ENCODE measurements at regions not wholly inside any gene's neighbourhood (a gene's known extent, or its start where the extent isn't known, plus 50 kb on each side); places are given as distances from the start of the nearest gene placed in this dataset.
"Not testable (repeated sequence)": the region's sequence is repeated elsewhere in the genome, so short reads cannot be mapped to it uniquely, and the experiment has no call there.

DNA sequence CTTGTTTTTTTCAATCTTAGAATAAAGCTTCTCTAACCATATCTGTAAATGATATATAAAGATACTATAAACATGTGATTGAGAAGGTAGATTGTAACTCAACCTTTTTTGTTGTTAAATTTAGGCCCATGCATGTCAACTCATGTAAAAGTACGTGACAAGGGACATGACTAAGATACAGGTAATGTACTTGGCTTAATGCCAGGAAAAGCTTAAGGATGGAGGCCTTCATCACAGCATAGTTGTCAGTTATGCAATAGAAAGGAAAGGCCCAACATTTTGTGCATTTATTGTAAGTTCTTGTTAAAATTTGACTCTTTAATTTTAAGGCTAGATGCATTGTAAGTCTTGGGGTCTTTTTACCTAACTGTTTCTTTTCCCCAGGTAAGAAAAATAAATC lies 305.1 kb downstream of the LTN1 start:
- Mint-ChIP-seq H3K27me3 (ENCODE audit: low read depth) (no peaks in the 10 kb centered on the region), H3K4me3 (no peak overlapping the region), H3K27ac (no peak overlapping the region), H3K36me3 (ENCODE audit: low read depth) (no peaks in the 10 kb centered on the region), H3K4me1 (ENCODE audit: low read depth) (no peaks in the 10 kb centered on the region), H3K9me3 (no peaks in the 10 kb centered on the region)
- CTCF ChIA-PET: interaction anchor here (1.3 kb wide), 1 partner anchor 58 kb away, joined by 4 read pairs; no protein-coding TSS in a partner anchor
- no peak for DNase-seq
- intact Hi-C loops (cut with micrococcal nuclease): no loop called here

DNA sequence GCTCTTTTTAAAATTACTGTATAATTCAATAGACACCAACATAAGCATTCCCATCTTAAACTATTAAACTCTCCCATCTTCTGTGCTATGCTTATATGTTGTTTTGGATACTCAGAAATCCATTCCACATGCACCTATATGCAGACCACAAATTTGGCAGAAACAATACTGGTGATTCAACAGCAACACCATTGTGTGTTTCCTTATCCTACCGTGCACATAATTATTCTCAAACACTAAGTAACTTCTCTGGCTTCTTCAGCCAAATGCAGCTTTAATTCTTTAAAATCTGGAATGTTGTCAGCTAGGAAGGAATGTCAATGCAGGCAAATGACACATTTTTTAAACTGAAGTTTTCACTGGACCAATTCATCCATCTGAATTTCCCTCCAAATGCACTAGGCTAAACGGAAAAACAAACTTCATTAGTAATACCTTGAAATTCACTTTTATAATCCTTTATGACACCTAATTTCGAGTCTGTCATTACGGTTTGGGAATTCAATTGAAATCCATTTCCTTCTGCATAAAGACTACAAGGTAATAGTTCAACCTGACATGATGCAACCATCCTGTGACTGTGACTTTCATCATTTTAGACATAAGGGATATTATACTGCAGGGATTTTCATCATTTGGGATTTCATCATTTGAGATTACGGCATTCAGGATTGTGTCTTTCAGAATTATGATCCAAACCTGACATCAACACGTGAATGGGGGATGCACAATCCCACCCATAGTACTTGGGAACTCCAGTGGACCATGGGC lies 308.5 kb downstream of the LTN1 start:
- CTCF ChIA-PET: no interaction called here
- no peak overlapping the region for H3K27ac Mint-ChIP-seq
- H3K4me3 Mint-ChIP-seq: no peak overlapping the region
- H3K9me3 Mint-ChIP-seq: no peaks in the 10 kb centered on the region
- no peaks in the 10 kb centered on the region for H3K4me1 Mint-ChIP-seq (ENCODE audit: low read depth)
- H3K36me3 Mint-ChIP-seq (ENCODE audit: low read depth): no peaks in the 10 kb centered on the region
- DNase-seq: no peak
- intact Hi-C loops (cut with micrococcal nuclease): no loop called here
- H3K27me3 Mint-ChIP-seq (ENCODE audit: low read depth): no peaks in the 10 kb centered on the region

DNA sequence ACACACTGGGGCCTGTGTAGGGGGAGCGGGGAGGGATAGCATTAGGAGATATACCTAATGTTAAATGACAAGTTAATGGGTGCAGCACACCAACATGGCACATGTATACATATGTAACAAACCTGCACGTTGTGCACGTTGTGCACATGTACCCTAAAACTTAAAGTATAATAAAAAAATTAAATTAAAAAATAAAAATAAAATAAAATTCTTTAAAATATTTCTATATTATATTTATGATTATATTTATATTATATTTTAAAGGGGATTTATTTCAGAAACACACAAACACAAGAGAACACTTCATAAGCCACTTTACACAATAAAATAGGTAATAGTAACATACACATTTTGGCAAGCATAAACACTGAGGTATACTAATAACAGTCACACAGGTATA lies 309.8 kb downstream of the LTN1 start:
- CTCF ChIA-PET; H3K27me3 Mint-ChIP-seq (ENCODE audit: low read depth); H3K36me3 Mint-ChIP-seq (ENCODE audit: low read depth); H3K9me3 Mint-ChIP-seq; H3K4me3 Mint-ChIP-seq; DNase-seq; H3K27ac Mint-ChIP-seq; H3K4me1 Mint-ChIP-seq (ENCODE audit: low read depth); intact Hi-C loops (cut with micrococcal nuclease): not testable (repeated sequence)

DNA sequence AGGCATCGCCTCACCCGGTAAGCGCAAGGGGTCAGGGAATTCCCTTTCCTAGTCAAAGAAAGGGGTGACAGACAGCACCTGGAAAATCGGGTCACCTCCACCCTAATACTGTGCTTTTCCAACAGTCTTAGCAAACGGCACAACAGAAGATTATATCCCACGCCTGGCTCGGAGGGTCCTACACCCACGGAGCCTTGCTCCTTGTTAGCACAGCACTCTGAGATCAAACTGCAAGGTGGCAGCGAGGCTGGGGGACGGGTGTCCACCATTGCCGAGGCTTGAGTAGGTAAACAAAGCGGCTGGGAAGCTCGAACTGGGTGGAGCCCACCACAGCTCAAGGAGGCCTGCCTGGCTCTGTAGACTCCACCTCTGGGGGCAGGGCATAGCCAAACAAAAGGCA lies 315.6 kb downstream of the LTN1 start:
- DNase-seq; H3K27ac Mint-ChIP-seq; H3K9me3 Mint-ChIP-seq; H3K36me3 Mint-ChIP-seq (ENCODE audit: low read depth); intact Hi-C loops (cut with micrococcal nuclease); H3K4me1 Mint-ChIP-seq (ENCODE audit: low read depth); H3K27me3 Mint-ChIP-seq (ENCODE audit: low read depth); CTCF ChIA-PET; H3K4me3 Mint-ChIP-seq: not testable (repeated sequence)

DNA sequence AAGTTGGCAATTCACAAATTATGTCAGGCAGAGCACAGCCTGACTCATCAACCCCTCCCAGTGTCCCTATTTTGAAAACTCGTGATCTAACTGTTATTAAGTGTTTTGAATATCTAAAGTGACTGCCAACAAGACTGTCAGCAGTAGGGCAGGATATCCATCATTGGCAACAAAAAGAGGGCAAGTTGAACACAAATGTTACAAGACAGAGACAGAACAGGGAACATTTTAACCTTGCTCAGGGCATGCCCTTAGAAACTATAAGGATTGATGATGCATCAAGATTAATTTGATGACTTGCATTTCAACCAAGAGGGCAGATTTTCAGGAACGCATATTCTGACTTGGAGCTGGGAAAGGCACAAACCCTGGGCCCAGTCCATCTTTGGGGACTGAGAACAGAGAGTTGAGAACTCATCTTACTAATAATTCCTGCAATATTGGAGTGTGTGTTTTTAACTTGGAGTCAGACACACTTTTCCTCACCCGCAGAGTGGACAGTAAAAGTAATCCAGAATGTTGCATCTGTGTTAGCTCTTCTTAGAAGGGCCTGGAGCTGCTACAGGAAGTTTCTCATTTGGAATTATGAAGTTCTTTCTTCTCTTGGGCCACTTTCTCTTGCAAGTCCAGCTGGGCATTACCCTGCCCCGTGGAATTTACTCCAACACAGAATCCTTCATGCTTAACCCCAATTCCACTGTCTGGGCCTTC lies 317.2 kb downstream of the LTN1 start:
- peaks cover 8% of the 10 kb centered on the region for H3K9me3 Mint-ChIP-seq
- no peaks in the 10 kb centered on the region for H3K27me3 Mint-ChIP-seq (ENCODE audit: low read depth)

DNA sequence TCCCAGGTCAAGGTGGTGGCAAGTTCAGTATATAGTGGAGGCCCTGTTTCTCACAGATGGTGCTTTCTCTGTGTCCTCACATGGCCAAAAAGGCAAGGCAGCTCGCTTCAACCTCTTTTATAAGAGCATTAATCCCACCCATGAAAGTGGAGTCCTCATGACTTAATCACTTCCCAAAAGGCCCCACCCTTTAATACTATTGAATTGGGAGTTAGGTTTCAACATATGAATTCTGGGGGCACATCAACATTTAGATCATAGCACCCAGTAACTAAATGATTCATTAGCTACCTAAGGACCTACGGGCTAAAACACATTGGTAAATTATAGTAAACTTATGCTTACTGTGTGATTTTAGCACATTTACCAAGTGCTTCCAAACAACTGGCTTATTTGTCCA lies 317.9 kb downstream of the LTN1 start:
- no peak overlapping the region for H3K4me3 Mint-ChIP-seq
- no peak overlapping the region for H3K27ac Mint-ChIP-seq
- no peak for DNase-seq
- intact Hi-C loops (cut with micrococcal nuclease): no loop called here
- H3K9me3 Mint-ChIP-seq: peaks cover 8% of the 10 kb centered on the region
- CTCF ChIA-PET: no interaction called here
- peaks cover 9% of the 10 kb centered on the region for H3K36me3 Mint-ChIP-seq (ENCODE audit: low read depth)
- H3K4me1 Mint-ChIP-seq (ENCODE audit: low read depth): no peaks in the 10 kb centered on the region
- H3K27me3 Mint-ChIP-seq (ENCODE audit: low read depth): no peaks in the 10 kb centered on the region

More for the DNA sequence above, 317.2 kb downstream of the LTN1 start:
- CTCF ChIA-PET: interaction anchor here (0.5 kb wide), 1 partner anchor 160 kb away, joined by 5 read pairs; no protein-coding TSS in a partner anchor
- no peaks in the 10 kb centered on the region for H3K4me1 Mint-ChIP-seq (ENCODE audit: low read depth)
- no peak overlapping the region for H3K4me3 Mint-ChIP-seq
- DNase-seq: no peak
- intact Hi-C loops (cut with micrococcal nuclease): no loop called here
- H3K27ac Mint-ChIP-seq: no peak overlapping the region
- H3K36me3 Mint-ChIP-seq (ENCODE audit: low read depth): peaks cover 9% of the 10 kb centered on the region

DNA sequence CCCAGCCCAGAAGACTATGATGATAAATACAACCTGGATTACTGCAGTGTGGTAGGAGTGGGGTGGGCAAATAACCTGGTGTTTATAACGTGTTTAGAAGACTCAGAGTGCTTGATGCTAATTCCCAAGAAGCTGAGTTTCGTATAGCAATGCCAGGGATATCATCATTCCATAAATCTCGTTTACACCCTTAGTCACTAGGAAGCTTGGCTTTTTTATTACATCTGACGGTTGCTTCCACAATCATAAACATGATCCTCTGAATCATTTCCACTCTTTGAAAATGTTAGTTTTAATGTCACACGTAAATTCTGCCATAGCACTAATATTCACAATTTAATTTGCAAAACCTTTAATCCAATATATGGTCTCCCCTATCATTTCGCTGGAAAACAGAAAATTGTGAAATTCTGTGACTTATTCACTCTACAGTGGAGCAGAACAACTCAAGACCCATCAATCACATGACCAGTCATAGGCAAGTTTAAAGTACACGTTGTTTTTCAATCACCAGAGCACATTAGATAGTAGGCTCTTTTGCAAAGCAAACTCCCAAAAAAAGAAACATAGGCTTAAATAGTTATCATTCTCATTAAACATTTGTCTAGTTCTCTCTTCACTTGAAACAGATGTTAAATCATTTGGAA lies 321.0 kb downstream of the LTN1 start:
- peaks cover 5% of the 10 kb centered on the region for H3K36me3 Mint-ChIP-seq (ENCODE audit: low read depth)
- H3K27me3 Mint-ChIP-seq (ENCODE audit: low read depth): no peaks in the 10 kb centered on the region
- no peak overlapping the region for H3K4me3 Mint-ChIP-seq
- H3K27ac Mint-ChIP-seq: no peak overlapping the region
- CTCF ChIA-PET: no interaction called here
- no peaks in the 10 kb centered on the region for H3K4me1 Mint-ChIP-seq (ENCODE audit: low read depth)
- H3K9me3 Mint-ChIP-seq: no peaks in the 10 kb centered on the region
- no peak for DNase-seq
- intact Hi-C loops (cut with micrococcal nuclease): no loop called here

DNA sequence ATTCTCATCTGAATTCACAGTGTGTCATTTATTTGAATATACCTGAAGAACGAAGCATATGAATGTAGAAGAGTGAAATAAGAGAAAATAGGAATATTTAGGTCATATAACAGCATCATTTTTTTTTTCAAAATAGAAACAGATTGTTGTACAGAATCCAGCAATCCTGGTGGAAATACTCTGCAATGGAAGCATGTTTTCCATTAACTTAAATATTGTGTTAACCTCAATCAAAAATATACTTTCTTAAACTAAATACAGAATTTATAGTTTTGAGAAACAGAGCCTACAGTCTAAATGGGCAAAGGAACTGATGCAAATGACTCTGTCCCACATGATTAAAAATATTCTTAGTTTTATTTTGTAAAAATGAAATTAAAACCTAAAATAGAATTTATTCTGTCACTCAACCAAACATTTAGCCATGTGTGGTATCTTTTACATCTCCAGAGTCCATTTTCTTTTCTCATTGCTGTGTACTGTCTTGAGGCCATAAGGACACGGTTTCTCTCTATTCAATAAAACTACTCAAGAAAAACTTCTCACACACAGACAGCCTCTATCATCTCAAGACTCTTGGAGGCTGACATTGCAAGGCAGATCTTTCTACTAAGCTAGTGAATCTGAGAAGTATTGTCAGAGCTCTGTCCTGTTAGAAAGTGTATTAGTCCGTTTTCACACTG lies 322.6 kb downstream of the LTN1 start:
- no peaks in the 10 kb centered on the region for H3K9me3 Mint-ChIP-seq
- H3K4me1 Mint-ChIP-seq (ENCODE audit: low read depth): no peaks in the 10 kb centered on the region
- CTCF ChIA-PET: no interaction called here
- peaks cover 5% of the 10 kb centered on the region for H3K36me3 Mint-ChIP-seq (ENCODE audit: low read depth)
- no peaks in the 10 kb centered on the region for H3K27me3 Mint-ChIP-seq (ENCODE audit: low read depth)
- H3K4me3 Mint-ChIP-seq: no peak overlapping the region
- H3K27ac Mint-ChIP-seq: no peak overlapping the region
- no peak for DNase-seq
- intact Hi-C loops (cut with micrococcal nuclease): no loop called here

DNA sequence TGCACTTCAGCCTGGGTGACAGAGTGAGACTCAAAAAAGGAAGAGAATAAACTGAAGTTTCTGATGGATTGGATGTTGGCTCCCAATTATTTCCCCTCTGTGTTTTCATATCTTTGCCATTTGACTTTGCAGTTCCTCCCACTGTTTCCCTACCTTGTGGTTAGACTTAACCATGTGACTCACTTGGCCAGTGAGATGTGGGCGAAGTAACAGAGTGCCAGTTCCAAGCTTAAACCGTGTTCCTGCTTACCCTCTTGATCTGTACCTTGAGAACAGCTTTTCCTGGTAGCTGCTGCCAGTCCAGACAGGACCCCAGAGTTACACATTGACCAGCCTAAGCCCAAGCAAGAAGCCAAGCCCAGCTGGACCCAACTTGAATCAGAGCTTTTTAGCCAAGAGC lies 323.4 kb downstream of the LTN1 start:
- Mint-ChIP-seq H3K4me1 (ENCODE audit: low read depth) (no peaks in the 10 kb centered on the region), H3K36me3 (ENCODE audit: low read depth) (peaks cover 5% of the 10 kb centered on the region), H3K27ac (no peak overlapping the region), H3K27me3 (ENCODE audit: low read depth) (no peaks in the 10 kb centered on the region), H3K4me3 (no peak overlapping the region), H3K9me3 (no peaks in the 10 kb centered on the region)
- intact Hi-C loops (cut with micrococcal nuclease): no loop called here
- DNase-seq: no peak
- CTCF ChIA-PET: no interaction called here

DNA sequence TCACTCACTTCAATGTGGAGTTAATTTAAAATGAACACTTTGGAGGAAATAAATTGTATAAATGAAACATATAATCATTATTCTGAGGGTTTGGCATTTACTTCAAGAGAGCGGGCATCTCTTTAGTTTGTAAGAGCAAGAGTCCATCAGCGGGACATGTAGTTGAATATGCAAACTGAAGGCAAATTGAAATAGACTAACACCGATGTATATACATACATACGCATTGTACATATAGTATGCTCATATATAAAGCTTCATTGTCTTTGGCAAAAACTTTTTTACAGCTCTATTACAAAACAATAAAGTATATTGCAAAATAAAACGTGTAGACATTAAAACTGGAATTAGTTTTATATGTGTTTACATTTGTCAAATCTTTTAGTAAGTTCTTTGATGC lies 328.9 kb downstream of the LTN1 start:
- CTCF ChIA-PET: no interaction called here
- no peaks in the 10 kb centered on the region for H3K27me3 Mint-ChIP-seq (ENCODE audit: low read depth)
- no peak for DNase-seq
- intact Hi-C loops (cut with micrococcal nuclease): no loop called here
- H3K27ac Mint-ChIP-seq: no peak overlapping the region
- no peaks in the 10 kb centered on the region for H3K4me1 Mint-ChIP-seq (ENCODE audit: low read depth)
- no peaks in the 10 kb centered on the region for H3K9me3 Mint-ChIP-seq
- no peaks in the 10 kb centered on the region for H3K36me3 Mint-ChIP-seq (ENCODE audit: low read depth)
- H3K4me3 Mint-ChIP-seq: no peak overlapping the region

DNA sequence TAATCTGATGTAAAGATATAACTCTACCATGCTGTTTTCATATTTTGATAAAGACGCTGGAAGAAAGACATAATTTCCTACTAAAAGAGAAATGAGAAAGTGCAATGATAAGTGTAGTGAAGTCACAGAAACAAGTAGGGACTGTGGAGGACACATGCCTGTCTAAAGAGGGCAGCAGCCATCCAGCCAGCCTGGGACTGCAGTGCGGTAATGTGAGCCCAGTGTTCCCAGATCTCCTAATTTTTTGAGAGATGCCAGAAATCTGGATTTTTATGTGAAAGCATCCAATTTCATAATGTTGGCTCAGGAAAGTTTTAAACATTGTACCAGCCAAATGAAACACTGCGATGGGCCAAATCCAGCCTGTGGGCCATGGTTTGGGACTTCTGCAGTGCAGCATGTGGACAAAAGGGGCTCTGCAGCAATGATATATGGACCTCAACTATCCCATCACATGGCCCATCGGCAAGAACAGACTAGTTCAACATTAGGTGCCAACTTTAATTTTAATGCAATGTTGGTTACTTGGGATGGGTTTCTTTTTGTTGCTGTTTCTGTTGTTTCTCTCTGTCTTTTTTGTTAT lies 329.5 kb downstream of the LTN1 start:
- intact Hi-C loops (cut with micrococcal nuclease): no loop called here
- Mint-ChIP-seq H3K9me3 (no peaks in the 10 kb centered on the region), H3K27ac (no peak overlapping the region), H3K4me3 (no peak overlapping the region), H3K36me3 (ENCODE audit: low read depth) (no peaks in the 10 kb centered on the region), H3K4me1 (ENCODE audit: low read depth) (no peaks in the 10 kb centered on the region), H3K27me3 (ENCODE audit: low read depth) (no peaks in the 10 kb centered on the region)
- CTCF ChIA-PET: no interaction called here
- DNase-seq: no peak

DNA sequence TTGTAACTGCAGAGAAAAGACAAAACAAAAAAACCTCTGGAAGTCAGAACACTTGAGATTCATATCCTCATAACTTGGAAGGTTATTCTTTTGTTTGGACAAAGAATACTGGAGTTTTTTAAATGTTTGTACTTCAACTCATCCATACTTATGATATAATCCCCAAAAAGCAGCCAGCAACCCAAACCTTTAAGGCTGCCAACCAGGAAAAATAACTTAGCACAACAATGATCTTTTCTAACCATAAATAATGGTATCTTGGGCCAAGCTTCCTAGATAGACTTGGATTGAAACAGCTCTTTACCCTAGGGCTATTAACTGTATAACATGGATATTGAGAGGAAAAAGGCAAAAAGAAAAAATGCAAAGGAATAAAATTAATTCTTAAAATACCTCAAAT lies 335.1 kb downstream of the LTN1 start:
- H3K4me1 Mint-ChIP-seq (ENCODE audit: low read depth): no peaks in the 10 kb centered on the region
- H3K4me3 Mint-ChIP-seq: no peak overlapping the region
- H3K9me3 Mint-ChIP-seq: no peaks in the 10 kb centered on the region
- H3K27me3 Mint-ChIP-seq (ENCODE audit: low read depth): no peaks in the 10 kb centered on the region
- CTCF ChIA-PET: no interaction called here
- DNase-seq: no peak
- H3K36me3 Mint-ChIP-seq (ENCODE audit: low read depth): no peaks in the 10 kb centered on the region
- no peak overlapping the region for H3K27ac Mint-ChIP-seq
- intact Hi-C loops (cut with micrococcal nuclease): no loop called here

All from activated naive CD4-positive, alpha-beta T cell treated with anti-CD3 and anti-CD28 coated beads for 36 hours (primary cell).